Bronchial epithelial cell (primary cell): ENCODE measurements at regions not wholly inside any gene's neighbourhood (a gene's known extent, or its start where the extent isn't known, plus 50 kb on each side); places are given as distances from the start of the nearest gene placed in this dataset.

ENCODE experiments used
- DNase-seq: peaks from one replicate; pipeline ENCODE4 v3.0.0-alpha.2; 2010; ENCODE audit warnings: low read depth
- FAIRE-seq: peaks from 2 replicates; lab custom pipeline; 2011; peaks lifted over from hg19 to GRCh38; lab: Jason Lieb, UNC
- H3K27me3 ChIP-seq: 2 replicates; pipeline ENCODE4 v1.5.1; 2011; ENCODE audit warnings: low read length; ENCODE audit not compliant: control insufficient read depth, insufficient read depth
- H3K36me3 ChIP-seq: 2 replicates; pipeline ENCODE4 v1.5.1; 2011; ENCODE audit warnings: low read length; ENCODE audit not compliant: control insufficient read depth, insufficient read depth
- H3K4me3 ChIP-seq: 2 replicates; pipeline ENCODE4 v1.5.1; 2011; ENCODE audit warnings: mild to moderate bottlenecking, low read depth, low read length, control low read depth
- TF ChIP-seq, protein P1 (sequence below): IDR thresholded peaks from 2 replicates; pipeline ENCODE4 v1.5.1; 2011; ENCODE audit warnings: mild to moderate bottlenecking, moderate library complexity, low read length, control low read depth, inconsistent platforms; ENCODE audit not compliant: insufficient read depth, severe bottlenecking

GRCh38 chr11:35073691-35074419 lies 65.1 kb upstream of the CD44 start:
- TF ChIP-seq, protein P1, sequence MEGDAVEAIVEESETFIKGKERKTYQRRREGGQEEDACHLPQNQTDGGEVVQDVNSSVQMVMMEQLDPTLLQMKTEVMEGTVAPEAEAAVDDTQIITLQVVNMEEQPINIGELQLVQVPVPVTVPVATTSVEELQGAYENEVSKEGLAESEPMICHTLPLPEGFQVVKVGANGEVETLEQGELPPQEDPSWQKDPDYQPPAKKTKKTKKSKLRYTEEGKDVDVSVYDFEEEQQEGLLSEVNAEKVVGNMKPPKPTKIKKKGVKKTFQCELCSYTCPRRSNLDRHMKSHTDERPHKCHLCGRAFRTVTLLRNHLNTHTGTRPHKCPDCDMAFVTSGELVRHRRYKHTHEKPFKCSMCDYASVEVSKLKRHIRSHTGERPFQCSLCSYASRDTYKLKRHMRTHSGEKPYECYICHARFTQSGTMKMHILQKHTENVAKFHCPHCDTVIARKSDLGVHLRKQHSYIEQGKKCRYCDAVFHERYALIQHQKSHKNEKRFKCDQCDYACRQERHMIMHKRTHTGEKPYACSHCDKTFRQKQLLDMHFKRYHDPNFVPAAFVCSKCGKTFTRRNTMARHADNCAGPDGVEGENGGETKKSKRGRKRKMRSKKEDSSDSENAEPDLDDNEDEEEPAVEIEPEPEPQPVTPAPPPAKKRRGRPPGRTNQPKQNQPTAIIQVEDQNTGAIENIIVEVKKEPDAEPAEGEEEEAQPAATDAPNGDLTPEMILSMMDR: no peak
- DNase-seq: peak; percentile 68
- Histone ChIP-seq H3K27me3 (no peaks in the 10 kb centered on the region), H3K36me3 (no peaks in the 10 kb centered on the region), H3K4me3 (no peak overlapping the region)
- FAIRE-seq: no peak

- no peaks in the 10 kb centered on the region for H3K36me3 ChIP-seq
- FAIRE-seq (no peak), DNase-seq (no peak)
- no peaks in the 10 kb centered on the region for H3K27me3 ChIP-seq
- TF ChIP-seq, protein P1: no peak
- no peak overlapping the region for H3K4me3 ChIP-seq
These were observed 62.5 kb upstream of the CD44 start for GRCh38 chr11:35076201-35077100.

- no peak overlapping the region for H3K4me3 ChIP-seq
- no peaks in the 10 kb centered on the region for H3K27me3 ChIP-seq
- no peaks in the 10 kb centered on the region for H3K36me3 ChIP-seq
- TF ChIP-seq, protein P1: no peak
- DNase-seq (peak; percentile 96), FAIRE-seq (no peak)
These were observed 61.1 kb upstream of the CD44 start for GRCh38 chr11:35077709-35078469.

GRCh38 chr11:35078470-35078735 lies 60.6 kb upstream of the CD44 start:
- Histone ChIP-seq H3K27me3 (no peaks in the 10 kb centered on the region), H3K4me3 (no peak overlapping the region), H3K36me3 (no peaks in the 10 kb centered on the region)
- FAIRE-seq (no peak), DNase-seq (no peak)
- TF ChIP-seq, protein P1: no peak

- FAIRE-seq (no peak), DNase-seq (no peak)
- TF ChIP-seq, protein P1: no peak
- Histone ChIP-seq H3K4me3 (no peak overlapping the region), H3K36me3 (no peaks in the 10 kb centered on the region), H3K27me3 (no peaks in the 10 kb centered on the region)
These were observed 59.4 kb upstream of the CD44 start for GRCh38 chr11:35079611-35080010.
